K562 (cell line): ENCODE measurements at regions not wholly inside any gene's neighbourhood (a gene's known extent, or its start where the extent isn't known, plus 50 kb on each side); places are given as distances from the start of the nearest gene placed in this dataset.

Source experiments
- ATAC-seq: fragments of 200-7000 bp; cut with Tn5 transposase; 3 replicates; pipeline ENCODE4 v1.9.1; 2020; ENCODE audit warnings: moderate library complexity
- BruUV-seq: library from RNA; stranded (reverse); fragments of 400-500 nt; replicated peaks from 2 replicates; lab custom pipeline; 2021; lab: Mats Ljungman, UMichigan
- CTCF ChIA-PET: fragments of 300-600 bp; formaldehyde crosslinking; extraction: SDS; loops from one replicate; lab custom pipeline; 2021; ENCODE audit warnings: low intra/inter-chr PET ratio; lab: Yijun Ruan, JAX
- POLR2A ChIA-PET: fragments of 300-600, 350-650 bp; sonication (Branson Sonifier 250); formaldehyde crosslinking; extraction: SDS; loops from one replicate; lab custom pipeline; 2021; ENCODE audit warnings: antibody characterized with exemption, inconsistent platforms; lab: Yijun Ruan, JAX
- DNase-seq, 4 experiments: peaks; one replicate each; pipeline versions ENCODE4 v3.0.0 to v3.0.0-alpha.2; 2011 to 2018; ENCODE audit warnings: low spot score in 3 of 4, mixed read lengths in 3 of 4; ENCODE audit errors: extremely low read depth in 1 of 4
- FAIRE-seq: peaks from 2 replicates; lab custom pipeline; 2011; peaks lifted over from hg19 to GRCh38; lab: Jason Lieb, UNC
- H2AFZ ChIP-seq: 2 replicates; pipeline ENCODE4 v1.6.0; 2011; ENCODE audit warnings: low read depth, low read length, control low read depth, inconsistent platforms
- H3K27ac ChIP-seq: fragments of 200-600 bp; 3 replicates; pipeline ENCODE4 v1.8.0; 2011; ENCODE audit warnings: low read depth, mild to moderate bottlenecking, control low read depth, inconsistent platforms, low read length, moderate library complexity, mixed read lengths; ENCODE audit errors: extremely low read depth
- H3K27me3 ChIP-seq, 2 experiments: fragments of 300-600 bp in 1 of 2; 2 replicates in 1 of 2; 3 replicates in 1 of 2; pipeline versions ENCODE4 v1.6.0 to v1.8.0; 2011; ENCODE audit warnings: inconsistent platforms in 2 of 2, low read length in 2 of 2, mild to moderate bottlenecking in 1 of 2, mixed read lengths in 1 of 2, moderate library complexity in 1 of 2; ENCODE audit not compliant: control insufficient read depth in 2 of 2, insufficient read depth in 2 of 2
- H3K36me3 ChIP-seq: fragments of 300-600 bp; 3 replicates; pipeline ENCODE4 v1.8.0; 2011; ENCODE audit warnings: mild to moderate bottlenecking, low read length, inconsistent platforms; ENCODE audit not compliant: control insufficient read depth, insufficient read depth
- H3K4me1 ChIP-seq, 2 experiments: fragments of 200-600 bp in 1 of 2; replicated peaks in 1 of 2; 2 replicates in 1 of 2; 3 replicates in 1 of 2; pipeline versions ENCODE4 v1.5.1 to v1.8.0; 2011; ENCODE audit warnings: inconsistent platforms in 2 of 2, low read length in 2 of 2, mild to moderate bottlenecking in 1 of 2, mixed read lengths in 1 of 2, moderate library complexity in 1 of 2; ENCODE audit not compliant: control insufficient read depth in 2 of 2, insufficient read depth in 2 of 2
- H3K4me2 ChIP-seq: 2 replicates; pipeline ENCODE4 v1.6.1; 2011; ENCODE audit warnings: low read length, control low read depth, inconsistent platforms, mixed read lengths; ENCODE audit not compliant: insufficient read depth
- H3K4me3 ChIP-seq: fragments of 200-600 bp; sonication (generic), shearing (Covaris generic); 2 replicates; pipeline ENCODE4 v1.5.1; 2016; ENCODE audit warnings: control low read depth, inconsistent platforms
- H3K79me2 ChIP-seq: fragments of 200-600 bp; 3 replicates; pipeline ENCODE4 v1.8.0; 2011; ENCODE audit warnings: low read length, inconsistent platforms; ENCODE audit not compliant: control insufficient read depth, insufficient read depth
- H3K9ac ChIP-seq, 2 experiments: 2 replicates each; pipeline versions ENCODE4 v1.6.0 to v1.6.1; 2011; ENCODE audit warnings: low read depth in 2 of 2, low read length in 2 of 2, control low read depth in 1 of 2, inconsistent platforms in 1 of 2, mild to moderate bottlenecking in 1 of 2, mixed read lengths in 1 of 2; ENCODE audit not compliant: insufficient read depth in 1 of 2
- H3K9me1 ChIP-seq: one replicate; pipeline ENCODE4 v1.6.0; 2011; ENCODE audit warnings: inconsistent platforms, mild to moderate bottlenecking, low read length, moderate library complexity; ENCODE audit not compliant: control insufficient read depth, insufficient read depth
- H3K9me3 ChIP-seq: replicated peaks from 2 replicates; pipeline ENCODE4 v1.5.1; 2011; ENCODE audit warnings: low read depth, low read length, inconsistent platforms; ENCODE audit not compliant: control insufficient read depth, insufficient read depth
- H4K20me1 ChIP-seq: replicated peaks from 2 replicates; pipeline ENCODE4 v1.6.1; 2011; ENCODE audit warnings: low read length, inconsistent platforms, mixed read lengths; ENCODE audit not compliant: control insufficient read depth, insufficient read depth
- CHD2 ChIP-seq: IDR thresholded peaks from 2 replicates; pipeline ENCODE4 v1.6.1; 2011; ENCODE audit warnings: low read depth, low read length
- ERF ChIP-seq: fragments of 450-650 bp; formaldehyde crosslinking; IDR thresholded peaks from 2 replicates; pipeline ENCODE4 v1.4.0; 2020; ENCODE audit warnings: mild to moderate bottlenecking, mixed read lengths
- FOXP1 ChIP-seq: sonication (generic); formaldehyde crosslinking; IDR thresholded peaks from 2 replicates; pipeline ENCODE4 v1.8.0; 2022; ENCODE audit warnings: mild to moderate bottlenecking, missing genetic modification reagents
- MAFK ChIP-seq: IDR thresholded peaks from 2 replicates; pipeline ENCODE4 v1.6.1; 2011; ENCODE audit warnings: low read length, improper control_type of control experiment
- MAZ ChIP-seq, 2 experiments: fragments of 450-650 bp in 1 of 2; sonication (generic) in 1 of 2; formaldehyde crosslinking; IDR thresholded peaks in 1 of 2; conservative IDR thresholded peaks in 1 of 2; 2 replicates each; pipeline versions ENCODE4 v1.4.0 to v1.5.0; 2020; ENCODE audit warnings: mild to moderate bottlenecking in 1 of 2, missing genetic modification reagents in 1 of 2
- MTA2 ChIP-seq: fragments of 450-650 bp; IDR thresholded peaks from 2 replicates; pipeline ENCODE4 v1.6.1; 2016; ENCODE audit warnings: low read depth
- NCOA4 ChIP-seq: fragments of 450-650 bp; IDR thresholded peaks from 2 replicates; pipeline ENCODE4 v1.6.1; 2018; ENCODE audit warnings: mild to moderate bottlenecking; ENCODE audit not compliant: partially characterized antibody
- SP2 ChIP-seq: IDR thresholded peaks from 2 replicates; pipeline ENCODE4 v1.6.1; 2011; ENCODE audit warnings: mild to moderate bottlenecking, low read depth, low read length, moderate library complexity; ENCODE audit not compliant: poor library complexity, severe bottlenecking; ENCODE audit errors: extremely low read depth
- VEZF1 ChIP-seq: fragments of 200-800 bp; sonication (Bioruptor generic); IDR thresholded peaks from 2 replicates; pipeline ENCODE4 v1.6.1; 2017; ENCODE audit warnings: missing genetic modification characterization, missing compliant biosample characterization
- ZNF174 ChIP-seq: fragments of 250-450 bp; sonication (Bioruptor Pico); IDR thresholded peaks from 2 replicates; pipeline ENCODE4 v1.4.0; 2020; ENCODE audit warnings: mild to moderate bottlenecking
- ZNF232 ChIP-seq: sonication (generic); formaldehyde crosslinking; IDR thresholded peaks from 2 replicates; pipeline ENCODE4 v1.8.0; 2022; ENCODE audit warnings: mild to moderate bottlenecking, missing genetic modification reagents
- ZNF785 ChIP-seq: fragments of 250-450 bp; sonication (Bioruptor Pico); IDR thresholded peaks from 2 replicates; pipeline ENCODE4 v1.4.0; 2020; ENCODE audit warnings: mild to moderate bottlenecking
- ZSCAN32 ChIP-seq: fragments of 450-650 bp; formaldehyde crosslinking; IDR thresholded peaks from 2 replicates; pipeline ENCODE4 v1.4.0; 2020; ENCODE audit warnings: mild to moderate bottlenecking, moderate library complexity
- WGBS: fragments of 100-300 bp; shearing (Covaris generic); methylation state at CpG from one replicate; pipeline ENCODE4 v1.1.6; 2016; ENCODE audit warnings: low coverage, mixed read lengths; ENCODE audit not compliant: insufficient coverage; ENCODE audit errors: missing lambda C conversion rate; 5-methylcytosine and 5-hydroxymethylcytosine counted together
- in situ Hi-C: fragments of 300-500 bp; cut with MboI; formaldehyde crosslinking; loops from 4 replicates; pipeline ENCODE4 v1.15.0; 2018; ENCODE audit warnings: inconsistent platforms, mixed read lengths
- intact Hi-C: fragments of 100-400 bp; cut with micrococcal nuclease; formaldehyde crosslinking; loops from 2 replicates; pipeline ENCODE4 v1.14.2; 2022
- TF ChIP-seq, protein P1 (sequence below): fragments of 450-650 bp; IDR thresholded peaks from 2 replicates; pipeline ENCODE4 v1.7.0; 2016; ENCODE audit warnings: borderline replicate concordance
- TF ChIP-seq, protein P2 (sequence below), 2 experiments: fragments of 450-650 bp in 1 of 2; sonication (generic) in 1 of 2; formaldehyde crosslinking; conservative IDR thresholded peaks; 2 replicates each; pipeline versions ENCODE4 v1.4.0 to v1.8.1; 2020 to 2022; ENCODE audit warnings: mild to moderate bottlenecking in 1 of 2, missing genetic modification reagents in 1 of 2

GRCh38 chrX:116872931-116873330, 410.2 kb upstream of the CT83 start:
- no peaks in the 10 kb centered on the region for H3K27me3 ChIP-seq
- no peaks in the 10 kb centered on the region for H3K9me3 ChIP-seq
- WGBS = 0% methylated on average over 1 of the region's 1 CpG
- H3K4me3 ChIP-seq = no peak overlapping the region
- DNase-seq (no peak), ATAC-seq (no peak), FAIRE-seq (no peak)
- H3K9me1 ChIP-seq = no peaks in the 10 kb centered on the region
- H2AFZ ChIP-seq = no peak overlapping the region
- H3K36me3 ChIP-seq = no peaks in the 10 kb centered on the region
- CTCF ChIA-PET = no interaction called here
- no peak overlapping the region for H3K27ac ChIP-seq
- H3K4me2 ChIP-seq = no peak overlapping the region
- BruUV-seq = no TSS peak
- H3K4me1 ChIP-seq = no peaks in the 10 kb centered on the region
- TF ChIP-seq ZNF785 = no peak
- no peak for TF ChIP-seq VEZF1 (CRISPR knock-in tag)
- TF ChIP-seq, protein P1, sequence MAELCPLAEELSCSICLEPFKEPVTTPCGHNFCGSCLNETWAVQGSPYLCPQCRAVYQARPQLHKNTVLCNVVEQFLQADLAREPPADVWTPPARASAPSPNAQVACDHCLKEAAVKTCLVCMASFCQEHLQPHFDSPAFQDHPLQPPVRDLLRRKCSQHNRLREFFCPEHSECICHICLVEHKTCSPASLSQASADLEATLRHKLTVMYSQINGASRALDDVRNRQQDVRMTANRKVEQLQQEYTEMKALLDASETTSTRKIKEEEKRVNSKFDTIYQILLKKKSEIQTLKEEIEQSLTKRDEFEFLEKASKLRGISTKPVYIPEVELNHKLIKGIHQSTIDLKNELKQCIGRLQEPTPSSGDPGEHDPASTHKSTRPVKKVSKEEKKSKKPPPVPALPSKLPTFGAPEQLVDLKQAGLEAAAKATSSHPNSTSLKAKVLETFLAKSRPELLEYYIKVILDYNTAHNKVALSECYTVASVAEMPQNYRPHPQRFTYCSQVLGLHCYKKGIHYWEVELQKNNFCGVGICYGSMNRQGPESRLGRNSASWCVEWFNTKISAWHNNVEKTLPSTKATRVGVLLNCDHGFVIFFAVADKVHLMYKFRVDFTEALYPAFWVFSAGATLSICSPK = no peak
- TF ChIP-seq MAZ (CRISPR knock-in tag; conservative IDR thresholded peaks at IDR 0.05 in 1 of 2, IDR thresholded peaks at IDR 0.05 in 1 of 2) = no peak
- no peak for TF ChIP-seq ZNF232 (CRISPR knock-in tag)
- no peak for TF ChIP-seq ZNF174 (CRISPR knock-in tag)
- no peak for TF ChIP-seq FOXP1 (CRISPR knock-in tag)
- TF ChIP-seq ERF (CRISPR knock-in tag) = no peak
- TF ChIP-seq, protein P2, sequence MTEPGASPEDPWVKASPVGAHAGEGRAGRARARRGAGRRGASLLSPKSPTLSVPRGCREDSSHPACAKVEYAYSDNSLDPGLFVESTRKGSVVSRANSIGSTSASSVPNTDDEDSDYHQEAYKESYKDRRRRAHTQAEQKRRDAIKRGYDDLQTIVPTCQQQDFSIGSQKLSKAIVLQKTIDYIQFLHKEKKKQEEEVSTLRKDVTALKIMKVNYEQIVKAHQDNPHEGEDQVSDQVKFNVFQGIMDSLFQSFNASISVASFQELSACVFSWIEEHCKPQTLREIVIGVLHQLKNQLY (CRISPR knock-in tag; conservative IDR thresholded peaks at IDR 0.05) = no peak
- no peak for TF ChIP-seq CHD2
- TF ChIP-seq MAFK = no peak
- TF ChIP-seq MTA2 = no peak
- no peak for TF ChIP-seq SP2
- TF ChIP-seq ZSCAN32 (CRISPR knock-in tag) = no peak
- no peak for TF ChIP-seq NCOA4
- H4K20me1 ChIP-seq = no peaks in the 10 kb centered on the region
- in situ Hi-C loops (no loop called here), intact Hi-C loops (no loop called here)
- H3K79me2 ChIP-seq = no peaks in the 10 kb centered on the region
- POLR2A ChIA-PET = no interaction called here
- H3K9ac ChIP-seq = no peak overlapping the region
